ENCODE measurements at regions not wholly inside any gene's neighbourhood (a gene's known extent, or its start where the extent isn't known, plus 50 kb on each side); places are given as distances from the start of the nearest gene placed in this dataset.

- no peaks in the 10 kb centered on the region for H3K36me3 ChIP-seq (ENCODE audit: insufficient read depth, low read length, poor library complexity, severe bottlenecking)
- CTCF ChIA-PET: no interaction called here
- no peaks in the 10 kb centered on the region for H3K9me3 ChIP-seq (ENCODE audit: low read depth, low read length, poor library complexity, severe bottlenecking)
- BruUV-seq (replicated peaks): no TSS peak
- intact Hi-C loops (cut with micrococcal nuclease; ENCODE audit: unreplicated experiment): no loop called here
- peak; percentile 14 for DNase-seq (ENCODE audit: low spot score)
- H3K27ac ChIP-seq (ENCODE audit: low read depth, low read length, poor library complexity, severe bottlenecking): no peak overlapping the region
- peaks cover 23% of the 10 kb centered on the region for H3K27me3 ChIP-seq (replicated peaks; ENCODE audit: insufficient read depth, low read depth, low read length, poor library complexity)
- no peak for TF ChIP-seq CTCF (conservative IDR thresholded peaks at IDR 0.05; ENCODE audit: low read depth, low read length)
- TF ChIP-seq EZH2 (IDR thresholded peaks at IDR 0.05; ENCODE audit: borderline replicate concordance, low read depth, low read length, poor library complexity, severe bottlenecking): no peak
- H3K4me3 ChIP-seq (ENCODE audit: low read depth, low read length, poor library complexity, severe bottlenecking): no peak overlapping the region
- POLR2A ChIA-PET (ENCODE audit: low non-redundant PET): no interaction called here
- no peaks in the 10 kb centered on the region for H3K4me1 ChIP-seq (ENCODE audit: insufficient read depth, low read length, poor library complexity, severe bottlenecking)
Measured at GRCh38 chr3:147507638-147508286, 98.6 kb downstream of the ZIC1 start.

- POLR2A ChIA-PET (ENCODE audit: low non-redundant PET): no interaction called here
Measured at GRCh38 chr3:147509448-147509847, 100.3 kb downstream of the ZIC1 start.

GRCh38 chr3:147513785-147514184 is 104.6 kb downstream of the ZIC1 start:
- Histone ChIP-seq H3K9me3 (ENCODE audit: low read depth, low read length, poor library complexity, severe bottlenecking) (no peaks in the 10 kb centered on the region), H3K27me3 (replicated peaks; ENCODE audit: insufficient read depth, low read depth, low read length, poor library complexity) (peaks cover 17% of the 10 kb centered on the region), H3K4me1 (ENCODE audit: insufficient read depth, low read length, poor library complexity, severe bottlenecking) (peaks cover 23% of the 10 kb centered on the region), H3K27ac (ENCODE audit: low read depth, low read length, poor library complexity, severe bottlenecking) (no peak overlapping the region), H3K36me3 (ENCODE audit: insufficient read depth, low read length, poor library complexity, severe bottlenecking) (no peaks in the 10 kb centered on the region), H3K4me3 (ENCODE audit: low read depth, low read length, poor library complexity, severe bottlenecking) (peak overlapping the region; percentile 10)
- BruUV-seq (replicated peaks): no TSS peak
- DNase-seq (ENCODE audit: low spot score): peak; percentile 85
- POLR2A ChIA-PET (ENCODE audit: low non-redundant PET): no interaction called here
- intact Hi-C loops (cut with micrococcal nuclease; ENCODE audit: unreplicated experiment): no loop called here
- TF ChIP-seq CTCF (conservative IDR thresholded peaks at IDR 0.05; ENCODE audit: low read depth, low read length): no peak
- TF ChIP-seq EZH2 (IDR thresholded peaks at IDR 0.05; ENCODE audit: borderline replicate concordance, low read depth, low read length, poor library complexity, severe bottlenecking): no peak
- CTCF ChIA-PET: no interaction called here

More at GRCh38 chr3:147509448-147509847, 100.3 kb downstream of the ZIC1 start:
- no TSS peak for BruUV-seq (replicated peaks)
- Histone ChIP-seq H3K36me3 (ENCODE audit: insufficient read depth, low read length, poor library complexity, severe bottlenecking) (no peaks in the 10 kb centered on the region), H3K27ac (ENCODE audit: low read depth, low read length, poor library complexity, severe bottlenecking) (no peak overlapping the region), H3K4me3 (ENCODE audit: low read depth, low read length, poor library complexity, severe bottlenecking) (no peak overlapping the region), H3K4me1 (ENCODE audit: insufficient read depth, low read length, poor library complexity, severe bottlenecking) (peaks cover 15% of the 10 kb centered on the region), H3K9me3 (ENCODE audit: low read depth, low read length, poor library complexity, severe bottlenecking) (no peaks in the 10 kb centered on the region), H3K27me3 (replicated peaks; ENCODE audit: insufficient read depth, low read depth, low read length, poor library complexity) (peaks cover 20% of the 10 kb centered on the region)
- CTCF ChIA-PET: no interaction called here
- intact Hi-C loops (cut with micrococcal nuclease; ENCODE audit: unreplicated experiment): no loop called here
- DNase-seq (ENCODE audit: low spot score): no peak
- TF ChIP-seq CTCF (conservative IDR thresholded peaks at IDR 0.05; ENCODE audit: low read depth, low read length) (no peak), EZH2 (IDR thresholded peaks at IDR 0.05; ENCODE audit: borderline replicate concordance, low read depth, low read length, poor library complexity, severe bottlenecking) (no peak)

Measured in A673 (cell line).